GM19043 (cell line): ENCODE measurements at regions not wholly inside any gene's neighbourhood (a gene's known extent, or its start where the extent isn't known, plus 50 kb on each side); places are given as distances from the start of the nearest gene placed in this dataset.

Source experiments
- ATAC-seq: cut with Tn5 transposase; IDR thresholded peaks from one replicate; pipeline ENCODE4 v1.9.1; 2021; ENCODE audit warnings: low read depth; ENCODE audit not compliant: unreplicated experiment

DNA sequence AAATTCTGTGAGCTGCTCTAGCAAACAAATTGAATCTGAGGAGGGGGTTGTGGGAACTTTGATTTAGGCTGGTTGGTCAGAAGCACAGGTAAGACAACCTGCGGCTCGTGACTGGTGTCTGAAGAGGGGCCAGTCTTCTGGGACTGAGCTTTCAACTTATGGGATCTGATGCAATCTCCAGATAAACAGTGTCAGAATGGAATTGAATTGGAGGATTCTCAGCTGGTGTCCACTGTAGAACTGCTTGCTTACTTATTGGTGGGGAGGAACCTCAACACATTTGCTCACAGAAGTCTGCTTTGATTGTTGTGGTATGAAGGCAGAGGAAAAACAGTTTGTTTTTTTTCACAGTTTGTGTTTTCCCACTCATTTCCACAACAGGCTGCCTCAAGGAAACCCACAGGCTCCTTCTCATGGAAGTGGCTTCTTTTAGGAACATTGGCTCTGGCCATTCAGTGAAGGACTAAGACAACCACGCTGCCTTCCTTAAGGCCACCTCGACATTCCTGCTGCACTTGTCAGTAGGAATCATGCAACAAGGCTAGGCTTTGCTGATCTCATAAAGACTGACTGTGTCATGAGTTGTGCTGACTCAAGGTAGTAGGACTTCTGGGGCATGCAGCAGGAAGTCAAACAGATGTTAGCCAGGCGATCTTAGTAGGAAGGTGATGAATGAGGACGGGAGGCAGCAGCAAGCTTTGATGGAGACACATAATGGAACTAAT lies 104.7 kb downstream of the TSN start:
- ATAC-seq = no peak

DNA sequence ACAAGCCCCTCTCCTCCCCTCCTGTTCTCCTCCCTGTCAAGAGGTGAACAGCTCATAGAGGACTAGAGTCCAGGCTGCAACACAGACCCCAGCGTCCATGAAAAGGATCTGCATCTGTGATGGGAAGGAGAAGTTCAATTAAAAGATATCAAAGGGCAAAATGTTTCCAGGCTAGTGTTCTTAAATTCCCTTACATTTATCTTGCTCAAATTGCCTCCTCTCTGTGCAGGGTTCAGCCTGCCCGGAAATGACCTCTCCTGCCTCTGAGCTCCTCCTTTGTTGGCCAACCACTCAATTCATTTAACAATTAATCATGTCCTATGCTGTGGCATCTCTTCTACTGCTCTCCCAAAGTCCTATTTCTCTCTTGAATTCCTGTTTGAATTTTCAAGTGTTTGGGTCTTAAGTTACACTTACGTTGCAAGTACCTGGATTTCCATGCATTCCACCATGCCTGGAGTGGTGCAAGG lies 105.3 kb downstream of the TSN start:
- no peak for ATAC-seq

DNA sequence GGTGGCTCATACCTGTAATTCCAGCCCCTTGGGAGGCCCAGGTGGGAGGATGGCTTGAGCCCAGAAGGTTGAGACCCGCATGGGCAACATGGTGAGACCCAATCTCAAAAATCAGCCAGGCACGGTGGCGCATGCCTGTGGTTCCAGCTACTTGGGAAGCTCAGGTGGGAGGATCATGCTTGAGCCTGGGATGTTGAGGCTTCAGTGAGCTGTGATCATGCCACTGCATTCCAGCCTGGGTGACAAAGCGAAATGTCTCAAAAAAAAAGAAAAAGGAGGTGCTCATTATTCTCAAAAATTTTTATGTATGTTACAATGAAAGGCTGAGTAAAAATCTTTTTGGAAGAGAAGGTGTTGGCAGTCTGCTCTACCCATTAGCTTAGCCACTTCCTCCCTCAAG lies 106.8 kb downstream of the TSN start:
- ATAC-seq = no peak

DNA sequence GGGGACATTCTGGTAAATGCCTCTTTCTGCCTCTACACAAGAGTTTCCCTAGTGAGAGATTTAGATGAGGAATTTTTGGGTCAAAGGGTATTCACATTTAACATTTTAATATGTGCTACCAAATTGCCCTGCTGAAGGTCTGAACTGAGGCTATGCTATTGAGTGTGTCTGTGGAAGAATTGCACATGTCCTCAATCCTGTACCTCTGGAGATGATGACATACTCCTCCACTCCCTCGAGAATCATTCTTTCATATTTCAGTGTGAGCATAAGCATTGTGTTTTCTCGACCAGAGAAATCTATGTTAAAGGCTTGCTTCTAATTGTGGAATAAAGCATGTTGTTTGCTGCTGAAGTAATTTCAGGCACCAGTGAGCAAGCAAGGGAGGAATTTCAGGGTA lies 110.5 kb downstream of the TSN start:
- ATAC-seq = no peak

DNA sequence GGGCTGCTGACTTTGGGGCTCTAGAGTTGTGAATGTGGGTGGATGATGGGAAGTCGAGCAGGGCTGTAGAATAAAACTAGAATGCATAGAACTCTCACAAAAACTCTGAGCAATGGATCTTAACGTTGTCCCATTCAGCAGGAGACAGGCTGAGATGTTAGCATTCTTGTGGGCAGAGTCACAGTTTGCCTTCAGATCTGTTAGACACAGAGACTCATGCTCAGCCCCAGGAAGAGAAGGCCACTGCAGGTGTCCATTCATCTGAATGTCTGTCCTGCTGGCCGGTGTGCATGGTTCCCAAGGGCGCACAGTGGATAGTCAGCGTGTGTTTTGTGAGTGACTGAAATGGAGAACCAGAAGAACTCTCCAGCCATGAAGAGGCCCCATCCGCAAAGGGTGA lies 111.3 kb downstream of the TSN start:
- ATAC-seq = no peak

DNA sequence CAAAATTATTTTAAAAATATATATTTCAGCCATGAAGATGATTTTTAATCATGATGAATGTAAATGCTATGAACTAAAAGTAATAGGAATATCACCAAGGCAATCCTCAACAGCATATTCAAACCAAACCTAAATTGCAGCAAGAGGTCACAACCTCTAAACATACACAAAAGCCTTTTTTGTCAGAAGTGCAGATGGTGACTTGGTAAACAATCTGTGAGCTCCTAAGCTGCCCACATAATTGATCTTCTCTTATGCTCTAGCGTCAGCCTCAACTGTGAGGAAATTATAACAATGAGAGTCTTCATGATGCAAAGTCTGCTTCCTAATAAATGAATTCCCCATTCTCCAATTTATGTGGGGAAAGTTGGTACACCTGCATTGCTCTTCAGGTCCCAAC lies 113.2 kb downstream of the TSN start:
- ATAC-seq = no peak

DNA sequence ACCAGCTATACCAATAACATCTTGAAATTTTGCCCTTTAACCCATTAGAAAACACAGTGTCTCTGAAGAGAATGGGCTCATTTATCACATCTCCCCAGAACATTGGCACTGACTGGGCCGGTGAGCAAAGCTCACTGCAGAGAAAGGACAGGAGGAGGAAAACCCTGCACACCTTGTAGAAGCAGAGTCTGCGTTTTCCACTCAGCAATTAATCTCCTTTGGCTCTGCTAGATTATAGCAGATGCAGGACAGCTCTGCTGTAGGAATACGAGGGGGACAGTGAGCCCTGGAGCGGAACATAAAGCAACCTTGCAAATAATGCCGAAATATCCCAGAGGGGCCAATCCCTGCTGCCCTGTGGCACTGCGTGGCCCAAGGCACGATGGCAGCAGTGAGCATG lies 113.9 kb downstream of the TSN start:
- no peak for ATAC-seq

DNA sequence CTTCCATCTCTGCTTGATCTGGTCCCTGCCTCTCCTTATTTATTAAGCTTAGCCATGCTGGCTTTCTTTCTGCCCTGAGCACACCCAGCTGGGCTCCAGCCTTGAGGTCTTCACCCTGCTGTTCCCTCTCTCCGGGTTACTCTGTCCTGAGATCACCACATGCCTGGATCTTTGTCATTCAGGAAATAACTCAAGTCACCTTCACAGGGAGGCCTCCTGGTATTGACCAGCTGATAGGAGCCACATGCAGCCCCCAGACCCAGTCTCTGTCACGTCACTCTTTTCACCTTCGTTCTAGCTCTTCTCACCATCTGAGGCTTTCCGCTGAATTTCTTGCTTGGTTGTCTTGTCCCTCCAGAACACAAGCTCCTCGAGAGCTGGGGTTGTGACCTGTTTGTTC lies 114.4 kb downstream of the TSN start:
- no peak for ATAC-seq

DNA sequence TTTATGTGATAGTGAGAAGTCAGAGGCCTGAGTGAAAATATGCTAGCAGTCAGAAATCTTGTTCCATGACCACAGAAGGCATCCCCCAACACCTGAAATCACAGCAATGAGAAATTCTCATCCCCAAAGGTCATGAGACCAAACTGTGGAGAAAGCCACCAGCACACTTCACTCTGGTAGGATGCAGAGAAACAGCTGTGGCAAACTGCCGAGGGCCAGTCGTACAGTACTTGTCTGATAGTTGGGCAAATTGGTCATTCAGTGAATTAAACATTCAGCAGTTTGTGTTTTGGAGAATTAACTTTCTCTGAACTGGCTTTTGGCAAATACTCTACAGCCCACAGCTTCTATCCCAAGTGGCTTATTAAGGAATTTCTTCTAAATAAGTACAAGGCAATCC lies 117.2 kb downstream of the TSN start:
- ATAC-seq = no peak

DNA sequence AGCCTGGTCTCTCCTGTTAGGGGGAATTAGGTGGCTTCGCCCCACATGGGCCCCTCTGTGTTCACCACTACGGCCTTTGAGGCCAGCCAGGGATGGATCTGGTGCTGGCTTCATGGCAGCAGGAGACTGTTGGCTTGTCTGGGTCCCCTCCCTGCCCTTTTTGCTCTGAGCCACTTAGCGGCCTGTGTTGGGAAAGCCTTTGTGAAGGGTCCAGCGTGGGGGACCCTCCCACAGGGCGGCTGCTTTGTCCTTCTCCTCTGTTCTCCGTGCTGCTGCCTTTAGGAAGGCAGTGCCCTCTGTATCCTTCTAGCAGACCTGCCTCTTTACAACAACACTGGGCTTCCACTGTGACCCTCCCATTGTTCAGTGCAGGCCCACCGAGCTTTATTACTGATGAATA lies 118.4 kb downstream of the TSN start:
- ATAC-seq = no peak

DNA sequence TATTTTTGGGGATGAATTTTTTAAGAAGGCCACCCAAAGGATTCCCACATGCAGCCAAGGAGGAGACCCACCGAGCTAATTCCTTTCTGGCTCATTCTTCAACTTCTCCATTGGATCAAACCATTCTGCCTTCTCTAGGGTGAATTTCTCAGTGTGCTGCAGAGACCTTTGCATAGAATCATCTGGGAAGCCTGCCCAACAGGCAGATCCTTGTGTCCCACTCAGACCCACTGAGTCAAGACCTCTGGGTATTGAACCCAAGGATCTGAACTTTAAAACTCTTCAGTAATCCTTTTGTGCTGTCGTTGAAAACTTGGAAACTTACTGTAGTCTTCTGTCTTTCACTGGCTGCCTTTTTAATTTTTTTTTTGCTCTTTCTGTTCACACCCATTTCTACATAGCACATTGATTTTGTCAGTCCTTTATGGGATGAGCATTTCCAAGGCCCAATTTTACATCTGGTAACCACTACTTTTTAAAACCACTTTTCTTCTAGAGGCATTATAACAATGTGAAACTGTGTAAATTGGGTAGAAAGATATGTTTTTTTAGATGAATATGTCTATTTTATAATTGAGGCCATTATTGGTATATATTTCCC lies 120.2 kb downstream of the TSN start:
- ATAC-seq = no peak

DNA sequence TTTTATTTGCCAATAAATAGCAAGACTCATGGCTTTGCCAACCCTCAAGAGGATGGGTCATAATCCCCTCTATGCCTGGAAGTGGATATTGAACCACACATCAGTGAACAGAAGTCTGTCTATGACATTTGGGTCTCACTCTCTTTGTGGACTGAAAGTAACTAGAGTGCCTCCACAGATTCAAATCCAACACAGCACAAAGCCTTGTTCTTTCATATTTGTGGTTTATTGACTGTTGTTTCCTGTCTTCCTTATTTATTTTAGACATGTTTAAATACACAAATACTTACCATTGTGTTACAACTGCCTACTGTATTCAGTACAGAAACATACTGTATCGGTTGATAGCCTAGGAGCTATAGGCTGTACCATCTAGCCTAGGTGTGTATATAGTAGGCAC lies 121.9 kb downstream of the TSN start:
- no peak for ATAC-seq

DNA sequence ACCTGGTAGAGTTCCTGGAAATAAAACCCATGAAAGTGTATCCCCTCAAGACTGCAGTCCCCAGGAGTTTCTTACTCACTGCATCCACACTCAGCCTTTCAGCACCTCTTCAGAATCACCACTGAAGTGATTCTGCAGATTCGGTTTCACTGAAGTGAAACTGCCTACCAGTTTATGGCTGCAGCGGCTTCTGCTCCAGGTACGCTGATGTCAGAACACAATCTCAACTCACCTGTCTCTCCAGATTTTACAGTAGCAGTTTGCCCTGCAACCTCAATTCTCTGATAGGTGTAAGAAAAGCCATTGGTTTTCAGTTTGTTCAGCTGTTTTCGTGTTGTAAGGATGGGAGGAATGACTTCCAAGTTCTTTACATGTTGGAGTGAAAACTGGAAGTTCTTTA lies 124.8 kb downstream of the TSN start:
- ATAC-seq = no peak

DNA sequence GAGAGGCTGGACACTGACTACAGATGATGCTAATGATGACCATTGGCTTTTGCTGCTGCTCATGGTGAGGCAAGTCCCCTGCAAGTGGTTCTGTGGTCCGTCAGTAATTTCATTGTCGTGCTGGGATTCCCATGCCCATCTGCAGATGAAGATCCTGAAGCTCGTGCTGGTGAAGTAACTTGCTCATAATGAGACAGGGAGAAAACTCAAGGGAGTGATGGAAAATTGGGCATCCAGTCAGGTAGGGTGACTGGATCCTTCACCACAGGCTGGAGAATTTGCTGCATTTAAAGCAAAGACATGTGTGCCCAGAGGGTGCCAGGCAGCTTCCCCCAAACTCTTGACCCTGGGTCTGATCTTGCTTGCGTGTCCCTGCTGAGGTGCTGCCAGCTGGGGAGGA lies 125.6 kb downstream of the TSN start:
- no peak for ATAC-seq

DNA sequence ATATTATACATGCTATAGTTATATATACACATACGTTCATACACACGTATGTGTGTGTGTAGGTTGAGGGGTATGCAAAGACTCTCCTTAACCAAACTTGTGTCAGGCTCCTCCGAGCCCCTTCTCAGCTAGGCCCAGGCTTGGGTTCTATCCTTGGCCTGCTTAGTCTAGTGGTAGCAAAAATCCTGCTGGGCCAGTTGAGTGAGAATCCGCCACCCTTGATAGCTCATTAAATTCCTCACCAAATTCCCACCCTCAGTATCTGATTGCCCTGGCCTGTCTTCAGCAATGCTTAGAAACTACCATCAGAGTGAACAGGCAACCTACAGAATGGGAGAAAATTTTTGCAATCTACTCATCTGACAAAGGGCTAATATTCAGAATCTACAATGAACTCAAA lies 126.5 kb downstream of the TSN start:
- no peak for ATAC-seq

DNA sequence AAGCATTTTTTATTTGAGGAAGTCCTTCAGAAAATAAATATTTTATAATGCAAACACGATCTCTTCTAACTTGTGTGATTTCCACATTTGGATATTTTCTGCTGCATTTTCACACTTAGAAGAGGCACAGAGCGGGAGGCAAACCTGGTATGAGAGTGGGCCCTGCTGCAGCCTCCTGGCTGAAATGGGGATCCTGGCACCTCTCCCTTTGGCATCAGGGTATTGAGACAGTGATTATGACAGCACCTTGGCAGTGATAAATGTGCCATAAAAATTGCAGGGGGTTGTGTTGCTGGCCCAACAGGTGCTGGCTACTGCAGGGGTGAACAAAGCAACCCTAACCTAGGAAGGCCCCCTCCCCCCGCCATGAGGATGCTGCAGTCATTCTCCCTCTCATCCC lies 128.6 kb downstream of the TSN start:
- ATAC-seq = no peak

DNA sequence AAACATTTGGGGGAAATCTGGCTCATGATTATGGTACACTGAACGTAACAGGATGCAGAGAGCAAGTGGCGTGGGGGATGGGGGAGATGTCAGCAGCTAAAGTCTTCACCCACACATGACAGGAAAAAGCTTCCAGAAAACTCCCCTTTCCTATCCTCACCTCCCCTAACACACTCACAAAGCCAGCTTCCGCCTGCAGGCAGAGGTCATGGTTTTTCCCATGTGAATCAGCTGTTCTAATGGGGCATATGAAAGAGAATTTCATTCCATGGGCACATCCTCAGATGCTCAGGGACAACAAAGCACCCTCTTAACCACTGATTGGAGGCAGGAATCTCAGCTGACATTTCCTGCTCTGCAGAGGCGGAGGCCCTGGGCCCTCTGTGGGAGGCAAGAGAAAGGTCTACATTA lies 129.1 kb downstream of the TSN start:
- no peak for ATAC-seq

DNA sequence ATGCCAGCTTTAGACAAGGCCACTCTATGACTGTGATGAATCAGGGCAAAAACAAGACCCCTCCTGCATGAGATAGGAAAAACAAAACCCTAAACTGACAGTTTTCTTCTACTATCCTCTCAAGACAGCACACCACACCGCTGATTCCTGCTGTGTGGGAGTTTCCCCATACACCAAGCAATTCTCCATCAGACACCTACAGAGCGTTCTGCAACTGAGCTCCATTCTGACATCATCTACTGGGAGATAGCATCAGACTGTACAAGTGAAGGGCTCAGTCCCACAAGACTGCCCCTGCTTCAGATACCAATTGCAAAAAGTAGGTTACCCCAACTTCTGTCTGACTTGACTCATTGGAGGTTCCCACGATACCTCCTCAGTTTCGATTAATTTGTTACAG lies 130.6 kb downstream of the TSN start:
- ATAC-seq = no peak

DNA sequence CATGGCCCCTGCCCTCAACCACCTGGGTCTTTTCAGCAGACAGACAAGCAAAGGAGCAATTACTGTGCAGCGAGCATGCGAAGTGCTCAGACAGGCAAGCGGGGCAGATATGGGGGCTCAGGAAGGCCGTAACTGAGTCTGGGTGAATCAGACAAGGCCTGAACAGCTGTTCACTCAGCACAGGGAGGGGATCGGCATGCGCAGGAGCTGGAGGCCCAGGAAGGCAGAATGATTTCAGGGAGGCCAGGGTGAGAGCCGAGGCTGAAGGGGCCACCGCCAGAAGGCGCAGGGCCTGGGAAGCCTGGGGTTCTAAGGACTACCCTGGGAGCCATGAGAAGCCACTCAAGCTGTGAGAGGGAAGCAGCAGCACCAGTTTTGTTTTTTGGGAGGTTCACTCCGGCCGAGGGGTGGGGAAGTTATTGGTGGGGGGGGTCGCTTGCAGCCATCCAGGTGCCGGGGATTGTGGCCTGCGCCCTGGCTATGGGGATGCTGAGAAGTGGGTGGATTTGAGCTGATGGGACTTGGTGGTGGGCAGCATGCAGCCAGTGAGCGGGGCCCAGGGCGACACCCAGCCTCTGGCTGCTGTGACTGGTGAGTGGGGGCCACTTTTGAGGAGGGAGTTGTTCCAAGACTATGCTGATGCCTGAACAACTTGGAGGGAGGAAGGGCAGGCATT lies 132.2 kb downstream of the TSN start:
- ATAC-seq = no peak

DNA sequence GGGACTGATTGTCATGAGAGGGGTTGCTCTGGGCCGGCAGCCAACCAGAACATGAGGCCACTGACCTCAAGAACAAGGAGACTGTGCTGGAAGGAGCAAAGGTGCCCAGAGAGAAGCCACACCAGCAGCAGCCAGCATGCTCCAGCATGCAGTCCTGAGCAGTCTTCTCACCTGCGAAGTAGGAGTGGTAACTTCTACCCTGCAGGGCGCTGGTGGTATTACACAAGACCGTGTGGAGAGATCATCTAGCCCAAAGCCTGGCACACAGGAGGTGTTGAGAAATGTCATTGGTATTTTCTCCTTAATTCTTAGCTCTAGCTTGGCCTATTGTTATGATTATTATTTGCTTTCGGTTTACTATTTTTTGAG lies 132.7 kb downstream of the TSN start:
- peak; percentile 88 for ATAC-seq

DNA sequence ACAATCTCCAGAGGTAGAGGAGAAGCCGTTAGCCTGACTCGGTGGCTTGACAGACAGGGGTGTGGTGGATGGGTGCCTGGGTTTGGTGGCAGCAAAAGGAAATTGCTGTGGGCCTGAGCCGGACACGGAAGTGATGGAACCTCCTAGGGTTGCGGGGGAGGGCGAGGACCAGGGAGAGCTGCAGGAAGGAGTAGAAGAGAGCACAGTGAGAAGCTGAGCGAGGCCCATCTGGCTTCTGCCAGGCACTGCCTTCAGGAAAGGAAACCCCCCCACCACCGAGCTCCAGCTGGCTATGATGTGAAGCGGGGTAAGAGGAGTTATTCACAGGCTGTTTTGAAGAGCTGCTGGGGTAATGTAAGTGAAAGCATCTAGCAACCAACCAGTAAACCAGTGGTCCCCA lies 134.6 kb downstream of the TSN start:
- ATAC-seq = no peak
